HG03175 (cell line): ENCODE measurements at regions not wholly inside any gene's neighbourhood (a gene's known extent, or its start where the extent isn't known, plus 50 kb on each side); places are given as distances from the start of the nearest gene placed in this dataset.

Experiments
- ATAC-seq: cut with Tn5 transposase; IDR thresholded peaks from one replicate; pipeline ENCODE4 v1.9.1; 2021; ENCODE audit warnings: mild to moderate bottlenecking, moderate library complexity; ENCODE audit not compliant: unreplicated experiment

DNA sequence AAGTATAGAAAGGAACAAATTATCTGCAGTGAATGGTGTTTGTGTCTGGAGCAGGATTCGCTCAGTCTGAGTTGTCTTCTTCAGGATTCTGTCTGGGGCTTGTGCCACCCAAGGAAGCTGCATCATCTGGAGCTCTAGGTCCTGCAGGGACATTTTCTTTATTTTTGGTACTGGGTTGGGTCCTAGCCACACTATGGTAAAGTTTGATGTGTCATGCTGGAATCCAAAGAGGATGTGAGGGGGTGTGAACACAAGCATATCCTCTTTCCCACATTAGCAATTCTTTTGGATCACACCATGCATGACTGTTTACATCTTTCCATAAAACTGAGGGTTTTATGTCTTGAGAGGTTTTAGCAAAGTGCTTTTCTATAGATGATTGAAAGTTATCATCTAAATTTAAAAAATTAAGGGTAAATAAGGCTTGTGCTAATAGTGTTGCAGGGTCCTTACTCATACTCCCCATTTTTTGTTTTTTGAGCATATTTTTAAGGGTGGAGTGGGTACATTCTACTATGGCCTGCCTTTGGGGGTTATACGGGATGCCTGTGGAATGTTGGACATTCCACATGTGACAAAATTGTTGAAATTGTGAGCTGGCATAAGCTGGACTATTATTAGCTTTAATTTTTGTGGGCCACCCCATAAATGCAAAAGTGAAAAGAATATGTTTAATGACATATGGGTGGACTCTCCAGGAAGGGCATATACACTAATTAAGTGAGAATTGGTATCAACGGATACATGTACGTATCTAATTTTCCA lies 152.0 kb upstream of the HMCN1 start:
- ATAC-seq = no peak

DNA sequence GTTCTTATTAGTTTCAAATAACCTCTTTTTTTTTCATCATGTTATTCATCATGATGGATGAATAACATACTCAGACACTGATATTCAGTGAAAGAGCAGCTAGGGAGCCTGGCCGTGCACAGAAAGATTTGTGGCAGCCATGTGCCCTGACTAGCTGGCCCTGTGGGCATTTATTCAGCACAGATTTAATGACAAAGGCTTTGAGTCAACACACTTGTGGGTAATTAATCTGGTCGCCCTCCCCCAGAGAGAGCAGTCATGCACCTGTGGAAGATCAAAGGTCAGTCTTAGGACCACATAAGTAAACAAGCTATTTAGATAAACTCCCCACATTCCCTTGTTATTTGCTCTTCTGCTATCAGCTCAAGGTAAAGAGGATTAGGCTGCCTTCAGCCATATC lies 153.2 kb upstream of the HMCN1 start:
- ATAC-seq = no peak

DNA sequence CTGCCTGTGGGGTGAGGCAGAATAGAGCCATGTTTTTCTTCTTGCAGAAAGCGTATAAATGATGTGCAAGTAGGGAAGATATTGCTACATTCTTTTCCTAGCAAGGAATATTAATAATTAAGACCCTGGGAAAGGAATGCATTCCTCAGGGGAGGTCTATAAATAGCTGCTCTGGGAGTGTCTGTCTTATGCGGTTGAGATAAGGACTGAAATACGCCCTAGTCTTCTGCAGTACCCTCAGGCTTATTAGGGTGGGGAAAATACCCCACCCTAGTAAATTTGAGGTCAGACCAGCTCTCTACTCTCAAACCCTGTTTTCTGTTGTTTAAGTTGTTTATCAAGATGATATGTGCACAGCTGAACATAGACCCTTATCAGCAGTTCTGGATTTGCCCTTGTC lies 155.9 kb upstream of the HMCN1 start:
- ATAC-seq = no peak

DNA sequence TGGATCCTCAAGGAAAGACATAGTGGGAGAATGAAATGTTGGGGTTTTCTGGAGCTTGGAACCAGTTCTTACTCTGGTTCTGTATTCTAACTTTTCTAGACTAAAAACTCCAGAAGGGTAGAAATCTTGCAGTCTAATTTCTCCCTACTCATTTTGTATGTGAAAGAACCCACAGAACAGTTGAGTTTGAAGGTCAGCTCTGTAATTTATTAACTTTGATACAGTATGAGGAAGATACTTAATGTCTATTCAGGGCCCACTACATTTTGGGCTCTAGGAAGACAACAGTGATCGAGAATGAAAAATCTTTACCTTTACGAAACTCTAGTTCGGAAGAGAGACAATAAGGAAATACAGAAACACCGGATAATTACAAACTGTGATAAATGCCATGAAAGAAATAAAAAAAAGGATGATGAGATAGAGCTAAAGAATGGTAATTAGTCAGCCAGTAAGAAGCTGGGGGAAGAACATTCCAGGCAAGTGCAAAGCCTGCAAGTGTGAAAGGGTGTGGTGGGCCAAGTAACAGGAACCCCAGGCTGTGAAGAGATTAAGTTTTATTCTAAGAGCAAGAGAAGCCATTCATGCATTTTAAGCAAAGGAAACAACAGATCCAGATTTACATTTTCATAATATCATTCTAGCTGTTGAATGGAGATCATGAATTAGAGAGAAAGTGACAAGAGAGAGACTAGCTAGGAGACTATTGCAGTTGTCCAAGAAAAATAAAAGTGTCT lies 159.9 kb upstream of the HMCN1 start:
- ATAC-seq = no peak

DNA sequence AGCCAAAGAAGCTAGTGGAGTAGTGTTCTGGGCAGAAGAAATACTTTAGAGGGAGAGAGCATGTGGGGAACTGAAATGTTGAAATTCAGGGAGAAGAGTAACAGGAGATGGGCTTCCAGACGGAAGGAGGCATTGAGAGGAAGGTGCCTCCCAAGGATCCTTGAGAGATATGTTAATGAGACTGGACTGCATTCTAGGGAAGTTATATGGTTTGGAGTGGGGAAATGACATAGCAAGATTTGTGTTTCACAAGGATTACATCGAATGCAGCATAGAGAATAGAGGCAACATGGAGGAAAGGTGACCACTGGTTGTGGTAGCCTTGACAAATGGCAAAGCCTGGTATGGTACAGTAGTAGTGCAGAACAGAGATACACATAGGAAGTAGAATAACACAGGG lies 160.5 kb upstream of the HMCN1 start:
- no peak for ATAC-seq

DNA sequence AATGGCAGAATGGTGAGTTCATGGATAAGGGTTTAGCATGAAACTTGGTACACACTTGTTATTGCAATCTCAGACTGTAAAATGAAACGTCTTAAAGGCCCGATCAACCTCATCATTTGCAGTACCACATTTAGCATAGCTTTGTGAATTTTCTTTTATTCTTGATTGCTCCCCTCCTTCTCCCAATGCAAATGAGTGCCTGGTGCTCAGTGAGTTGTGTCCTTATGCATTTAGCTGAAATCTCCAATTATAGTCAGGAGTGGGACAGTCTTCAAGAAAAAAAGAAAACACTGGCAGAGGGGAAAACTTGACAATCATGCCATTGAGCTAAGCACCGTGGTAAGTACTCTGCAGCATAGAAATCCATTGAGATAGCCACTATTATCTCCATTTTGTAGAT lies 161.0 kb upstream of the HMCN1 start:
- ATAC-seq = no peak

DNA sequence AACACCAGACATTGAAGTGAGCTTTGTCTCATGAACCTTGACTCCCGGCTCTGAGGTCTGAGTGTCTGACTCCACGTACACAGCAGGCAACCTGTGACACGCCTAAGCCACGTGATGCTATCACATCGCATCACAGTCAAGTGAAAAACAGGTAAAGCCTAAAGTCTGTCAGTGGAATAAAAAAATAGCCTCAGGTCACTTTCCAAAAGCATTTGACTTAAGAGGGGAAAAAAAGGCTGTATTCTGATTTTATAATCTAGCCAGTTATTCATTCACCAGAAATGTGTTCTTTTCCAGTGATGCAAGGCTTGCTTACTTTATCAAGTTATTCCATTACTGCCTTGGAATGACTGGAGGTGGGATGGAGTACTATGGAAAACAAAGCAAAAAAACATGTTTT lies 163.2 kb upstream of the HMCN1 start:
- no peak for ATAC-seq

DNA sequence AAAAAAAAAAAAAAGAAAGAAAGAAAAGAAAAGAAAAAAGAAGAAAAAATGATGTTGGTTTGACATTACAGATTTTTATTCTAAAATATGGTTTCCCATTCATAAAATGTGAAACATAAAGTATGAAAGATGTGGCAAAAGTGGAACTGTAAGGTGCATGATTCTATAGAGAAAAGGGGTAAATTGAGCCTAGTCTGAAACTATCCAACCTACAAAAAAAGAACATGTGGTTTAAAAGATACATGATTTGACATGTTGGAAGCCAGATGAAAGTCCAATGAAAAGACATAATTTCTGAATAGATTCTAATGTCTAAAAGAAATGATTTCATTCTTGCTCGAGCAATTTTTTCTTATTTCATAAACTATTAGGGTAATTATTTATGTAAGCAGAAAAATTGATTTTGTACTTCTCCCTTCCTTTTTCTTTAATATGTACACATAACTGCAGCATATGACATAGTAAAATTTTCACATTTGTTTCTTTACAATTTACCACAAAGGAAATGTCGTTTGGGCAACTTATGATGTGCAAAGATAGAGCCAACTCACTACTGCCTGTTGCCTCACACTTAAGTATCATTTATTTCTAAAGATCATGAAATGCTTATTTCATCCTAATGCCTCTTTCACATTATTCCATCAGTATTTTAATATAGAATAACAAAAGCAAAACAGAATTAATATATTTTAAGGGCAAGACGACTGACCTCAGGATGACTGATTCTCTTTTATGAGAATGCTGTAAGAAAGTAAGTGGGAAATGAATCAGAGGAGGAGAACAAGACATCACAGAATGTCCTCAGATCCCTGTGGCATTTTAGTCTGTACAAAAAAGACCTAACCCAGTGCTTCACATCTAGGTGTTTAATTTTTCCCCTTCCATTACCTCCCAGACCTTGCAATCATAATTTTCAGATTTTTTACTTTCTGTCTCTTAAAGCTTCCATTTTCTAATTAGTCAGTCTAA lies 165.8 kb upstream of the HMCN1 start:
- no peak for ATAC-seq

DNA sequence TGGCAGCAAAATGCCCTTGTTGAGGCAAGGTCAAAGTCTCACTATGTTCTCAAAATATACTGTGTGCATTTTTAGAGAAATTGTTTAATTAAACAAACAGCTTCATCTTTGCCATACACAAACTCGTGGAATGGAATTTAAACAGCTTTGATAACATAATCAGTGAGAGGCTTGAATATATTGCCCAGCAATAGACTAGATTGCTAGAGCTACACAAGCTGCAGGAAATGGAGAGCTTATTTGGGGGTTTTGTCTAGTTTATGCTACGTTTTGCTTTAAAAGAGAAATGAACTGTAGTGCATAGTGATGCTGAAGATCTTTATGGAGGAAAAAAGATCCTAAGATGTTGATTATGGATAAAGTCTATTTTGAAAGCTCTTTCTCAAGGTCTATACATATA lies 166.8 kb upstream of the HMCN1 start:
- ATAC-seq = no peak

DNA sequence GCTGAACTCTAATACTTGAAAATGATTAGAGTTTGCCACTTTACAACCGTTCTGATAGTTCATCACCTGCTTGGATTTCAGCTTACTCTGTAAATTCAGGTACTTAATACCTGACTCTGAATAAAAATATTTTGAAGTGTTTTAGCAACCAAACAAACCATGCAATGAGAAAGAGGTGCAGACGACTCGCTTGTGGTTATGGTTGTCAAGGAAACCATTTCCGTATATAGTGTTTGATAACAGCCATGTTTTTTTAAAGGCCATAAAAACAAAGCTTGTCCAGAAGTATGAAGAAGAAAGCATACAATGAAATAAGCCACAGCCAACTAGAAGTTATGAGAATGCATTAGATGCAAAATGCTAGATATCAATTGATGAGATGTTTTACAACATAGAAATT lies 167.2 kb upstream of the HMCN1 start:
- ATAC-seq = peak; percentile 81

DNA sequence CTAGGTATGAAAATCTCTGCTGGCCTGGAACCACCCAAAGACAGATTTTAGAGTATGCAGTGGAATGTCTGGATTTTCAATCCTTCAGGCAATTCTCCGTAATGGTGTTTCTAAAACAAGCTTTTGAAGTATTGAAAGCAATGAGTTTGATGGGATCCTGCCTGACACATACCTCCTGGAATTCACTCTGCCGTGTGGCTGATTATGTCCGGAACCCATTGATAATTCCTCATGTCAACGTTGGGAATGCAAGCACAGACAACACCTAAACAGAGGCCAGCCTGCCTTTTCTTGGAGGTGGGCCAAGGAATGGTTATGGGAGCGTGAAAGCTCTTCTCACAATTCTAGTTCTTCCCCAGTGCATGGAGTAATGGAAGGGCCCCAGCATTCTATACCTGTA lies 168.9 kb upstream of the HMCN1 start:
- ATAC-seq = no peak

DNA sequence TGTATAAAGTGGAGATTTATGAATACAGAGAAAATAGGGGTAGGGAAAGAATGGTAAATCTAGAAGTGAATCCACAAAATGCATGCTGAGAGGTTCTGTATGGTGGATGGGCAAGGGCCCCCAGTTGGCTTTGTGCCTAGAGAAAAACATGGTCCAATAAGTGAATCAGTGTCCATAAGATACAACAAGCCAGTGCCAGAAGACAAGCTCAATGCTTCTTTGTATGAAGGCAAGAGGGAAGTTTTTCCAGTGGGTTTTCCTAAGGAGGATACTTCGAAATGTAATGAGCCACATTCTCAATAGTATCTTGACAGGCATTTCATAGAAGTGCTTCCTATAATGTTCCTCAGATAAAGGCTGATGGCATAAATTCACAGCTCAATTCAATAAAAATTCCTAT lies 169.4 kb upstream of the HMCN1 start:
- ATAC-seq = no peak

DNA sequence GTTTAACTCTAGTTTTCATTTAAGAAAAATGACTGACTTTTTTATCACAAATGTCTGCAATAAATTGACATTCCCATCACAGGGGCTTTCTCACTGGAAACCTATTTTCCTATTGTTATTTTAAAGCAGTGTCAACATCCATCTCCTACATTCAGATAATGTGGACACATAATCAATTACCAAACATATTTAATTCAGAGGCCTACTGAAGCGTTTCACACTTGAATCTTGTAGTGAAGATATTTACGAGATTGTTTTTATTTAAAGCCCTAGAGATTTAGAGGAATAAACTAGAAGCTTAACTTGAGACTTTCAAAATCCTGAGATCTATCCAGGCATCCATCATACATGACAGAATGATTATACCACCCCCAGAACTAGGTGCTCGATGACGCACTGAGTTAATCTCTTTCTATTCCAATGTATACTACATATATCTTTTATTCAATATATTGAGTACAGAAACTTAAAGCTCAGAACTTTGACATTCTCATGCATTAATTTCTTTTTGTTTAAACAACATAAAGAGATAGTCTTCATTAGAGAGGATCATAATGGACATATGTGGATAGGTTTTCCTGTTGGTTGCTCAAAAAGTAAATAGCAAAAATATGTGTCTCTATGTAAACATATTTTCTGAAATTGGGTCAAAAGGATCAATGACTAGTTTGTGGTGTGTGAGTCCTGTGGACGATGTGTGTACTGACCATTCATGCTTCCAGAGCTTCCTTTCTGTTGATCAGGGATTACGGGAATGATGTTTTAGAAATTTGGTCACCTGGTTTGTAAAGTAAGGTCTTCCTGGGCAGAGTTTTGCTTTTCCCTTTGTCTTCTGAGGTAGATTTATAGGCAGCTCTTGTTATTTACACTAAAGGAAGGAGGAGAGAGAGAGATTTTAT lies 171.5 kb upstream of the HMCN1 start:
- ATAC-seq = no peak

DNA sequence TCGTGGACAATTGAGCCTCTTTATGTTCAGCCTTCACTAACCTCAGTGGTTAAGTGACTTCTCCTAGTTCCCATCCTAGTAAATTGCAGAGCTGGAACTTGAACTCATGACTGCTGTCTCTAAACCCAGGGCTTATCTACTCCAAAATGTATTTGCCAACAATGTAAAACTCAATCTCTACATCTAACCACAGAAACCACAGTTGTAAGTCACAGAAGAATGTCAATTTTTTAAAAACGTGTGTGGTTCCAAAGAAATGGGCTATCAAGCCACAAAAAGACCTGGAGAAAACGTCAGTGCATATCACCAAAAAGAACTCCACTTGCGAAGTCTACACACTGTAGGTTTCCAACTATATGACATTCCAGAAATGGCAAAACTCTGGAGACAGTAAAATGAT lies 172.6 kb upstream of the HMCN1 start:
- ATAC-seq = no peak

DNA sequence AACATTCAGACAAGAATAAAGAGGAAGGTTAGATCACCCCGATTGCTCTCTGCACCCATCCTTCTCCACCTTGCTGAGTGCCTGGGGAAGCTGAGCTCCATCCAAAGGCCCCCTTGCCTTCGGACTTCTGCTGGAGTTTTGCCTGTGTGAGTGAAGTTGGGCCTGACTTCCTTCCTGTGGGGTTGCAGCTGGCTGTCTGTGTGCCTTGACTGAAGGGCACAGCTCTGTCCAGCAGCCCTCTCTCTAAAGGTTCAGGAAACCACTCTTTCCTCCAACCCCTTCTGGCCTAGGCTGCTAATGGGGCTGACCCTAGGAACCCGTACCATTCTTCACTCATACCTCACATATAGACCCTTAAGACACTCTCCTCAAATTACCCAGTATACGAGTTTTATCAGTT lies 173.4 kb upstream of the HMCN1 start:
- no peak for ATAC-seq

DNA sequence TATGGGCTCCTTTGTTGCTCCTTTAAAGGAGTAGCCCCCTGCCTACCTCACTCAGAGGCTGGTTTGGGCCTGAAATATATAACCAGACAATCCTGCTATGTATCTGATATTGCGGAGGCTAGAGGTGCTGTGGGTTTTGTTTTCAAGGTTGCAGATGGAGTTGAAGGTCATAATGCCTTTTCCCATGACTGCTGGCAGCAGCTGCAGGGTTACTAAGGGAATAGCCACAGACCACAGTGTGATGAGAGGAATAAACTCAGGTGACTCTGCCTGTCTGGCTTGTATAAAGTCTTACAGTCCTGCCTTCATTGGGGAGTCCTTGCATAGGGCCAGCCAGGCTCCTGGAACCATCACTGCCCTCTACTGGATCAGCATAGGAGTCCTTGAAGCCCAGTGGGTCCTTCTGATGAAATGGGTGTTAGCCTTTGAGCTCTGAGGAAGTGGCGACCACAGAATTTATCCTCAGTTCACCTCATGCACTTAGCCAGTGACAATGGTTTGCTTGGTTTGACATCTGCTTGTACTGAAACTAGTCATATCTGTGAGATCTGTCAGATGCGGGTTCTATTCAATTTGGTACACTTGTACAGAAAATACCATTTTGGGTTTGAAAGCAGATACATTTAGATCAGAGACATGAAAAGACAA lies 174.4 kb upstream of the HMCN1 start:
- ATAC-seq = peak; percentile 96

DNA sequence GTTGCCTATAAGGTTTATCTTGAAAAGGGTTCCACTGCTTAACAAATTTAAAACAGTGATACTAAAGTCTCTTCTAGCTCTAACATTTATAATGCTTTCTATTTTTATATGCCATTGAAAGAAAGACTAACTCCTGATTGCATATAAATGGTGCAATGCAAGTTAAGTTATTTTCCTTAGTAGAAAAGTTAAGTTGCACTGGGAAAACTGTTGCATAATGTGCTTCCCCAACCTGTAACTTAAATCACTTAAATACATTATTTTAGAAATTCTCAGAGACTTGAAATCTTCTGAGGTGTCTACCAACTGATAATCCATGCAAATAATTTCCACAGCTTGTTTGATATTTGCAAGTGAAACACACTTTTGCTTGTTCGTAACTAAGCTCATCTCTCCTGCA lies 175.0 kb upstream of the HMCN1 start:
- no peak for ATAC-seq

DNA sequence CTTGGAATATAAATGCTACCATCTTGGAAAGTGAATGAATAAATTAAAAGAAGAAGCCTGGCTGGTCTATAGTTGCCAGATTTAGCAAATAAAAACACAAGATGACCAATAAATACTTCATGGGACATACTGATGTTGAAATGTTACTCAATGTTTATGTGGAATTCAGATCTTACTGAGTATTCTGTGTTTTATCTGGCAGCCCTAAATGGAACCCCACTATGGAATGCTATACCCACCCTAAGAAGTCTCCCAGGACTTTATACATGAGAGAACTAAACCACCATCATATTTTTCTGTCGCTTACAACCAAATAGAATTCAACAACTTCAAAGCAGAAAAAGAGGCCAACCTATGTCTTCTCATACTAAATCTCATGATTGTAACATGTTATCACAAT lies 177.6 kb upstream of the HMCN1 start:
- ATAC-seq = no peak

DNA sequence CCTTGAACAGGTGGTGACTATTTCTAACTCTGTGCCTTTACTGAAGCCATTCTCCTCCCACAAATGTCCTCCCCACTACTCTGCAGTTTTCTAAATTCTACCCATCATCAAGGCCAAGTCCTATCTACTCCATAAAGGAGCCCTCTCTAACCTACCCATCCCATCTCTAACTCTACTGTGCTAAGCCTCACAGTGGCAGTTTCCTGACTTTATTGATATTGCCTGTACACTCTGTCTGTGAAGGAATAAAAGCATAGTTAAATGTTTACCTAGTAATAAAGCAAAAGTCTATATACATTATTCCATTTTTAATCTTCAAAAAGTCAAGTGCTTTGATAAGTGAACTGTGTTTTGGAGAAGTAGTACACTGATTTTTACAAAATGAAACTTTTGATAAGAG lies 178.4 kb upstream of the HMCN1 start:
- no peak for ATAC-seq

DNA sequence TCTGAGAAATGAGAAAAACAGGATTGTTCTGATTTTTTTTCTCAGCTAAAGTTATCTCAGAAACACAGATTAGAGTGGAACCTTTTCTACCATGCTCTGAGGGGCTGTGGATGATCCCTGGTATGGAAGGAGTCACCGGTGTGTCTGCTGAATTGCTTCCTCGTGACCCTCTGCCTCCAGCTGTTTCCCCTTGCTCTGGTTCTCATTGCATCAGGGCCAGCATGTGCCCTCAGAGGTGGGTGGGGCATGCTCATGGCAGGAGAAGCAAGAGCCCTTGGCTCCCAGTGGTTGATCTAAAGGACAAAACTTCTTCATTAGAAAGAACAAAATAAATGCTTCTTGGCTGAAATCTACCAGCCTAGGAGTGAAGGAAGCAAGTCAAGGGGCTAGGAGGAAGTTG lies 183.2 kb upstream of the HMCN1 start:
- ATAC-seq = no peak
